ENCODE measurements at regions not wholly inside any gene's neighbourhood (a gene's known extent, or its start where the extent isn't known, plus 50 kb on each side); places are given as distances from the start of the nearest gene placed in this dataset.

DNA sequence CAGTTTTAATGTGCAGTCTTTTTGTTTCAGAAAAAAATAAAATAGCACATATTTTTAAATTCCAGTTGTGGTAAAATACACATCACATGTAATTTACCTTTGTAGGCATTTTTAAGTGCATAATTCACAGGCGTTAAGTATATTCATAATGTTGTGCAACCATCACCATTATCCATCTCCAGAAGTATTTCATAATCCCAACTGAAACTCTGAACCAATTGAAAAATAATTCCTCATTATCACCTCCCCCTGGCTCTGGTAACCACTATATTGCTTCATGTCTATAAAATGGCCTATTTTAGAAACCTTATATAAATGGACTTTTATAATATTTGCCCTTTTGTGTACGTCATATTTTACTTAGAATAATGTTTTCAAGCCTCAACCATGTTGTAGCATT lies 756.5 kb upstream of the KLHL1 start:
- DNase-seq (ENCODE audit: low read depth) = peak; percentile 8

GRCh38 chr13:70856711-70857110 lies 748.5 kb upstream of the KLHL1 start:
- H3K4me3 ChIP-seq (ENCODE audit: low read length) = no peak overlapping the region
- TF ChIP-seq, protein P1, sequence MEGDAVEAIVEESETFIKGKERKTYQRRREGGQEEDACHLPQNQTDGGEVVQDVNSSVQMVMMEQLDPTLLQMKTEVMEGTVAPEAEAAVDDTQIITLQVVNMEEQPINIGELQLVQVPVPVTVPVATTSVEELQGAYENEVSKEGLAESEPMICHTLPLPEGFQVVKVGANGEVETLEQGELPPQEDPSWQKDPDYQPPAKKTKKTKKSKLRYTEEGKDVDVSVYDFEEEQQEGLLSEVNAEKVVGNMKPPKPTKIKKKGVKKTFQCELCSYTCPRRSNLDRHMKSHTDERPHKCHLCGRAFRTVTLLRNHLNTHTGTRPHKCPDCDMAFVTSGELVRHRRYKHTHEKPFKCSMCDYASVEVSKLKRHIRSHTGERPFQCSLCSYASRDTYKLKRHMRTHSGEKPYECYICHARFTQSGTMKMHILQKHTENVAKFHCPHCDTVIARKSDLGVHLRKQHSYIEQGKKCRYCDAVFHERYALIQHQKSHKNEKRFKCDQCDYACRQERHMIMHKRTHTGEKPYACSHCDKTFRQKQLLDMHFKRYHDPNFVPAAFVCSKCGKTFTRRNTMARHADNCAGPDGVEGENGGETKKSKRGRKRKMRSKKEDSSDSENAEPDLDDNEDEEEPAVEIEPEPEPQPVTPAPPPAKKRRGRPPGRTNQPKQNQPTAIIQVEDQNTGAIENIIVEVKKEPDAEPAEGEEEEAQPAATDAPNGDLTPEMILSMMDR (IDR thresholded peaks at IDR 0.05; ENCODE audit: insufficient read depth, low read depth, low read length, missing control alignments) = no peak
- peak; percentile 55 for DNase-seq (ENCODE audit: low read depth)

More for the DNA sequence above, 756.5 kb upstream of the KLHL1 start:
- TF ChIP-seq, protein P1 (IDR thresholded peaks at IDR 0.05; ENCODE audit: insufficient read depth, low read depth, low read length, missing control alignments) = no peak
- no peak overlapping the region for H3K4me3 ChIP-seq (ENCODE audit: low read length)

GRCh38 chr13:70856025-70856424 lies 747.8 kb upstream of the KLHL1 start:
- DNase-seq (ENCODE audit: low read depth) = no peak
- TF ChIP-seq, protein P1 (IDR thresholded peaks at IDR 0.05; ENCODE audit: insufficient read depth, low read depth, low read length, missing control alignments) = no peak
- H3K4me3 ChIP-seq (ENCODE audit: low read length) = no peak overlapping the region

DNA sequence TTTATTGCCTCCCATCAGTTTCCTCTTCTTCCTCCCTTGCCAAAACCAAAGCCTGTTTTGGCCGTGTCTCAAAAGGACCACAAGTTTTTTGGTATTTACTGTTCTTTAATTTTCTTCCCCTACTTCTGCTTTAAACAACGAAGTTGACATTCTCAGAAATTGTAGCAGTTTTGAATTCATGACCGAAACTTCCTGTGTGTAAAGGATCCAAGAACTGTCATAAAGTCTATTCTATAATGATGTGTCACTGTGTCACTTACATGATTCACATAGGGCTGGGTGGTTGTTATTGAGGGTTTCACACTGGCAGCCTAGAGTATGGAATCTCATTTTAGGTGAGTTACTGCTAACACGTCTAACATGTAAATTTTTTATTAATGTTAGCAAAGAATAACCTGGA lies 741.0 kb upstream of the KLHL1 start:
- TF ChIP-seq, protein P1 (IDR thresholded peaks at IDR 0.05; ENCODE audit: insufficient read depth, low read depth, low read length, missing control alignments) = no peak
- H3K4me3 ChIP-seq (ENCODE audit: low read length) = no peak overlapping the region
- DNase-seq (ENCODE audit: low read depth) = no peak

DNA sequence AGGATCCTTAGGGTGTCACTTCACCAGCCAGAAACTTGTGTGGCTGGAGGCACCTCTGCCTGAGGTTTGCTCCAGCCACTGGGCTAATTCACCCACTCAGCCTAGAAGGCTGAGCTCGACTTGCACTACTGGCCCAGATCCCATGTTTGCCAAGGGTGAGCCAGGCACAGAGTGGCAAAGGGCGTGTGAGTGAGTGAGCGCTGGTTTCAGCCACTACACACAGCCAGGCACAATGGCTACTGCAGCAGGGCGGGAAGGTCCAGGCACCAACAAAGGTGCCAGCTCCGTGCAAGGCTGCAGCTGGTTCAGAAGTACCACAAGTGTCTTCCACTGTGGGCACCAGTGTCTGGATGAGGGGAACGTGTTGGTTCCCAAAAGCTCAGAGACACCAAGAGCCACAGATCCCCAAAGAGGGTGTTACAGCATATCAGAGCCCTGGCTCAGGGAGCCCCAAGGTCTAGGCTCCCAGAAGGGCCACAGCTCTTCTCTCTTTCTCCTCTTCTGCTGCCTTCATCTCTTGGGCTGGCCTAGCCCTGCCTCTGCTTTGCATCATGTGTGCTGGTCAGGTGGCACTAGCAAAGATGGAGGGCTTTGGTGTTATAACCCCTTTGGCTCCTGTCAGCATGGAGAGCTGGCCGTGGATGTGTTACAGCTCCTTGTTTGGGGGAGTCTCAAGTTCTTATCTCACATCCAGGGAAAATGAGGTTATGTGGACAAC lies 736.3 kb upstream of the KLHL1 start:
- TF ChIP-seq, protein P1 (IDR thresholded peaks at IDR 0.05; ENCODE audit: insufficient read depth, low read depth, low read length, missing control alignments) = no peak
- H3K4me3 ChIP-seq (ENCODE audit: low read length) = no peak overlapping the region
- DNase-seq (ENCODE audit: low read depth) = no peak

GRCh38 chr13:70842062-70842644 lies 733.9 kb upstream of the KLHL1 start:
- DNase-seq (ENCODE audit: low read depth) = peak; percentile 4
- TF ChIP-seq, protein P1 (IDR thresholded peaks at IDR 0.05; ENCODE audit: insufficient read depth, low read depth, low read length, missing control alignments) = no peak
- no peak overlapping the region for H3K4me3 ChIP-seq (ENCODE audit: low read length)
